Suppressor macrophage treated with lipopolysaccharide for 4 hours (primary cell): ENCODE measurements at regions not wholly inside any gene's neighbourhood (a gene's known extent, or its start where the extent isn't known, plus 50 kb on each side); places are given as distances from the start of the nearest gene placed in this dataset.

Experiments
- DNase-seq: peaks from one replicate; pipeline ENCODE4 v3.0.0-alpha.2; 2020

DNA sequence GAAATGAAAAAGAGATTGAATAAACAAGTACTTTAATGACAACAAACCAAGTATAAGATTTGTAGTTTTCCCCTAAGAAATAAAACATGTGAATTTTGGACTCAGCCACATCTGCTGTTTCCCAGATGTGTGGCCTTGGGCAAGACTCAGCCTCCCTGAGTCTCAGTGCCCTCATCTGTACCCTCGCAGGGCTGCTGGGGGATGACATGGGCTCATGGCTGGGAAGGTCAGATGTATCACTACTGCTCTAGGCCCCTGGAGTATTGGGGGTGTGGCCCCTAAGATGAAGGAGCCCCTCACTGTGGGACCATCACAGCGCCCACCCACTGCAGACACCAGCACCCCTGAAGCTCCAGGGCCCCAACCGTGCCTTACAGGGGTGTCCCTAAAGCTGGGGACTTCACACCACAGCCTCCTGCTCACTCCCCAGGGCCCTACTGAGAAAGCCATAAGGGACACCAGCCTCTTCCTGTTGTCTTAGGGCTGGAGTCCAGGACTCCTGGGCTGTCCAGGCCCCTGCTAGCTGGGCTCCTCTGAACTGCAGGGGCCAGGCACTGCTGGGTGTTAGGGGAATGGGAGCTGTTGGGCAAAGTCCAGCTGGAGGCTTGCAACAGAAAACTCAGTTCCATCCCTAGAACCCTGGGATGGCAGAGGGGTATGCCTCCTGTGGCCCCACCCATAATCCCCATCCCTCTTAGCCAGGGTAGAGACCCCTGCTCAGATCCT, 104.0 kb upstream of the WNT4 start:
- no peak for DNase-seq

DNA sequence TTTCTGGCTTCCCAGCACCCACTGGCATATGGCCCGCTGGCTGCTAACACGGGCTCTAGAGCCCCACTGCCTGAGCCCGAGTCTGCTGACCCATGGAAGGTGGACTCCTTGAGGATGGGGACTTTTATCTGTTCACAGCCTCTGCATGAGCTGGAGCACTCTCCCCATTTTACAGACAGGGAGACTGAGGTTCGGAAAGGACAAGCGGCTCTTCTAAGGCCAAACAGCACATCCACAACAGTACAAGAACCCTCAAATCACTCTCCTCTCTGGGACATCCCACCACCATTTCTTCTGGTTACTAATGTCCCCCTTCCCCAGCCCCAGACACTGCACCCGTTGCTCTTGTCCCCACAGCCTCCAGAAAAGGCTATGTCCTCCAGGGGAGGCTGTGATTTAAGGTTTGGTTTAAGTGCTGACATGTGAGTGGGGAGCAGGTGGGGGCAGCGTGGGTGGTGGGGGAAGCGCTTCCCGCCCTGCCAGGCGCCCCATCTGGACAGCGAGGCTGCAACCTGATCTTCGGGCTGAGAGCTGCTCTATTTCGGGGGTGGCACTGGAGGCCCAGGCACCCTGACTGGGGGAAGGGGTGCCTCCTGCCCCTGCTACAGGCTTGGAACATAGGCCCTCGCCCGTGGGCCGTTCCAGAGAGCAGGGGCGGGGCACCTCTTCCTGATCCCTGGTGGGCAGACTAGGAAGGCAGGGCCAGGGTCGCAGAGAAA, 104.8 kb upstream of the WNT4 start:
- DNase-seq, result no peak

DNA sequence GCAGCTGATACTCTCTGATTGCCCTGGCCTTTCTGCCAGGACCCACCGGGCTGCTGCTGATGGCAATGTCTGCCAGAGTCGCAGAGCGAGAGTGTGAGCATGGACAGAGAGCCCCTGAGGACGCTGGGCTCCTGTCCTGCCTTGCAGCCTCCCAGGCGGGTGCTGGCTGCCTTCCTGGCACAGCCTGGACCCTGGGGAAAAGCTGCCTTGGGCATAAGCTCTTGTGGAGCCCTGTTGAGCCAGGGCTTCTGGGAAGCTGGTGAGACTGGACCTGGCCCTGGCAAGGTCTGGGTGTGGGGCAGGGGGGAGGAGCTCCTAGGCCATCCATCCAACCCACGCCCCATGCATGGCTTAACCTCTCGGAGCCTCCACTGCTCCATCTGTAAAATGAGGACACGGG, 105.8 kb upstream of the WNT4 start:
- no peak for DNase-seq

DNA sequence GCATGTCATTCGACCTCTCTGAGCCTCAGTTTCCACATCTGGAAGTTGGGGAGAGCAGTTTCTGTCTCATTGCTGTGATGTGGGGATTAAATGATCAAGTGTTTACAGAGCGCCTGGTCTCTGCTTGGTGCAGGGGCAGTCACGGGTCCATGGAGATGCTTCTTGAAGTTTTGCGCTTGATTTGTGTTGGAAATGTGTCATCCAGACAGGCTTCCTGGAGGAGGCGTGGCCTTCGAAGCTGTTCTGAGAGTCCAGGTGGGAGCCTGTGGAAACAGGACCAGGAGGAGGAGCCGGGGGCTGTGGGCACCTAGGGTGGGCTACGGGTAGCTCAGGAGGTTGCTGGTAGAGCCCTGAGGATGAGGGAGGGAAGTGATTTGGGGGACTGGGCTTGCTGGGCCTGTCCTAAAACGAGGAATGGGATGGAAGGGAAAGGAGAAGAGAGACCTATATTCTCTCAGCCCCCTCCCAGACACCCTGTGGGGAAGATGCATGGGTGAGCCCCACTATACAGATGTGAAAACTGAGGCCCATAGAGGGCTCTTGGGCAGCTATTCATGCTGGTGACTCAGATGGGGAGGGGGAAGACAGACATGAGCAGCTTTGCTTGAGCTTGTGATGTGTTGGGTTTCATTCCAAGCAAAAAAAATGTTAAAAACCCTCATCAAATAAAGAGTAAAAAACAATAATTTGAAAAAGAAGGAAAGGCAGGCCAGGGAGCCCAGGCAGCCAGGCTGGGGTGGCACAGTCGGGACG, 107.2 kb upstream of the WNT4 start:
- DNase-seq, result no peak

DNA sequence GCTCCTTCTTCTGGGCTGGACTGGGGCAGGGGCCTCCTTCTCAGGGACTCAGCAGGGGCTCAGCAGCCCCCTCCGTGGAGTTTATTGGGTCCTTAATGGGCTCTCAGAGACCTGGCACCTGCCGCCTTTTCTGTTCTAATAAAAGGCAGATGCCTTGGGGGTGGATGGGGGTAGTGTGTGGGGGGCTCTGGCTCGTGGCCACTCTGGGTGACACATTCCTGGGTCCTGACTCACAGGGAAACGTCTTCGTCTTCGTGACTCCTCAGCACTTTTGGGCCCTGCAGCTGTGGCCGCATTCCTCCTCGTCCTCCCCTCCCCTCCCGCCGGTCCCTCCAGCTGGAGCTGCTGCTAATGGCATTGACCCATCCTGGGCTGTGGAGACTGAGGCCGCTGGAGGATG, 107.8 kb upstream of the WNT4 start:
- DNase-seq, result no peak

DNA sequence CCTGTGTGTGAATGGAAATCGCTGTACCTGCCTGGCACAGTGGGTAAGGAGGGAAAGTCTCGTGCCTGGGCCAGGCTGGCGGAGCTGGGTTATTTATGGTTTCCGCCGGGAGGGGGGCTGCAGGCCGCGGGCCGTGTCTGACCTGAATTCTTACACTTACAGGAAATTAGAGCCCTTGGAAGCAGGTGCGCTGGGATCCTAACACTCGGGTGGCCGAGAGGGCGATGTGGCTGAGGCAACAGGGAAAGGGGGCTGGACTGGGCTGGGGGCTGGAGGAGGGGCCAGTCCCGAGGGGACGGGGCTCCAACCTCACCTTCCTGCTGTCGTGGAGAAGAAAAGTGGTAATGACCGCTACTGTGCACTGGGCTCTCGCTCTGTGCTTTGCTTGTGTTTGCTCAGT, 109.4 kb upstream of the WNT4 start:
- DNase-seq, result no peak

DNA sequence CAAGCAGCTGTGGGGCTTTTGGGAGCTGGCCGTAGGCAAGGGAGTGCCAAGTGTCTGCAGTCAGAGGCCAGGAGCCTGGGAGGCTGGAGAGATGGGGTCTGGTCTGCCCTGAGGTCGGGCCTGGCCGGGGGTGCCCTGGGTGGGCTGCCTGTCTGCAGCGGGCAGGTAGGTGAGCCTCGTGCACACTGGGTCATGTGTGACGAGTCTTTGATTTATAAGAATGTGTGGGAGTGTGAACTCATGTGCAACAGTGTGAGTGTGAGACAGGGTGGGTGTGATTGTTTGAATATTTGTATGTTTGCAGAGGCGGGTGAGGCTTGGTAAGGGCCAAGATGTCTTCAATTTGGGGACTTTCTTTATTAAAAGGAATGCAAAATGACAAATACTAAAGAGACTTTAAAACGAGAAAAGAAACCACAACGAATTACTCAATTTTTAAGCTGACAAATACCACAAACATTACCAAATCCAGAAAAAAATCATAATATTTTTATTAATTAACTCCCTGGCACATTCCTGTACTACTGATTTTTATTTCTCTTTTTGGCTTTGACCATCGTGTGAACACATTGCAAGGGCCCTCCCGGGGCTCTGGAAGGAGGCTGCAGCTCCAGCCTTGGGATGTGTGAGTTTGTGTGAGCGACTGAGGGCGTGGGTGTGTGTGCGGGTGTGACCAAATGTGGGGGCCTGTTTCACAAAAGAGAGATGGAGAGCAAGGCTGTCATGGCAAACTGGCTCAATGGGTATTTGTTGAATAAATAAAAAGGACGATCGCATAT, 110.3 kb upstream of the WNT4 start:
- DNase-seq, result no peak

DNA sequence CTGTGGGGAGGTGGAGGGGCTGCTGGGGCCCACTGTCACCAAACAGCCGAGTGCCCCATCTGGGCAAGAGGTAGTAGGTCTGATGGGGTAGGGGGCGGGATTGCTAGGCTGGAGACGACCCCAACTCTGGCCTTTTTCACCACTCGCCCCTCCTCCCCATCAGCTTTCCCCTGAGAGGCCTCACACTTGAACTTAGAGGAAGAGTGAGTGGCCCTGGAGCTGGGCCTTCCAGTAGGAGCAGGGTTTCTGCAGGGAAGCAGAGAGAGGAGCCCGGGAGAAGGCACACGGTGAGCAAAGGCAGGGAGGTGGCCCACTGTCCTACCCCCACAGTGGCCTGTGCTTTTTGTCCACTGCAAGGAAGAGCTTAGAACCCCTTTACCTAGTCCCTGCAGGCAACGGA, 111.9 kb upstream of the WNT4 start:
- no peak for DNase-seq

DNA sequence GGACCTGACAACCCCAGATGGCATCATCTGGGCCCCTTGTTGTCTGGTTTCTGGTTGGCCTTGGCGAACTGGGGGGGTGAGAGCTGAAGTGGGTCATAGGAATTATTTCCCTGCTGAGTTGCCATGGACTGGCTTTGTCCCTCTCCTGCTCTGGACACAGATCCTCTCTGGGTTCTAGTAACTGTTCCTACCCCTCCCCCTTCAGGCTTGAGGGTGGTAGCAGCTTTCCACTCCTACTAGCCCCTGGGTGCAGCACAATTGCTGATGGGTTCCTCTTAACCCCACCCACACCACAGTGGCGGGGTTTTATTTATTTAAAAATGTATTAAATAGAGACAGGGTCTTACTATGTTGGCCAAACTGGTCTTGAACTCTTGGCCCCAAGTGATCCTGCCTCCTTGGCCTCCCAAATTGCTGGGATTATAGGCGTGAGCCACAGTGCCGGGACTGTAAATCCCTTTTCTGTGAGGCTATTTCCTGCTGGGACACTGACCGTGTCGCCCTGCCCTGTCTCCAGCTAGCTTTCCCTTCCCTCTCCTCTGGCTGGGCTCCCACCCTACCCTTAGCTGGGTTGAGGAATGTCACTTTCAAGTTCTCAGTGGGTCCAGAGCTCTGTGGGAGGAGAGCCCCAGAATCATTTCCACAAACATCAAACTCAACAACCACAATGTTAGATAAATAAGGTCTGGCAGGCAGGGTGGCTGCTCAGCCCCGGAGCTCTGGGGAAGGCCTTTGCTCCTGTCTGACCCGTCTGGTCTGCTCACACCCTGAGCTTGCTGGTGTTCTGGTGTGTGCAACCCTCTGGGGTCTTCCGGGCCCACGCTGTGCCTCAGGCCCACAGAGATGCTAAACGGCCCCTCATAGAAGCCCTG, 112.7 kb upstream of the WNT4 start:
- DNase-seq, result no peak

DNA sequence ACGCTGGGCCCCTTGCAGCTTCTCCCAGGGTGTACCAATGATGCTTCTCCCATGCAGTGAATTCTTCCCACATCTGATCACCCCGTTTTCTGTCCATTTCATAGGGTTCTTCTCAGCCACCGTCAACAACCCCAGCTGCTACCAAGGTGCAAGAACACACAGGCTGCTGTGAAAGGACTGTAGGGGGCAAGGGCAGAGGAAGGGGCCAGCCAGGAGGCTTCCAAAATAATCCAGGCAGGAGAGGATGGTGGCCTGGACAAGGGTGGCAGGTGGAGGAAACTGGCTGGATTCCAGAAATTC, 113.3 kb upstream of the WNT4 start:
- no peak for DNase-seq

DNA sequence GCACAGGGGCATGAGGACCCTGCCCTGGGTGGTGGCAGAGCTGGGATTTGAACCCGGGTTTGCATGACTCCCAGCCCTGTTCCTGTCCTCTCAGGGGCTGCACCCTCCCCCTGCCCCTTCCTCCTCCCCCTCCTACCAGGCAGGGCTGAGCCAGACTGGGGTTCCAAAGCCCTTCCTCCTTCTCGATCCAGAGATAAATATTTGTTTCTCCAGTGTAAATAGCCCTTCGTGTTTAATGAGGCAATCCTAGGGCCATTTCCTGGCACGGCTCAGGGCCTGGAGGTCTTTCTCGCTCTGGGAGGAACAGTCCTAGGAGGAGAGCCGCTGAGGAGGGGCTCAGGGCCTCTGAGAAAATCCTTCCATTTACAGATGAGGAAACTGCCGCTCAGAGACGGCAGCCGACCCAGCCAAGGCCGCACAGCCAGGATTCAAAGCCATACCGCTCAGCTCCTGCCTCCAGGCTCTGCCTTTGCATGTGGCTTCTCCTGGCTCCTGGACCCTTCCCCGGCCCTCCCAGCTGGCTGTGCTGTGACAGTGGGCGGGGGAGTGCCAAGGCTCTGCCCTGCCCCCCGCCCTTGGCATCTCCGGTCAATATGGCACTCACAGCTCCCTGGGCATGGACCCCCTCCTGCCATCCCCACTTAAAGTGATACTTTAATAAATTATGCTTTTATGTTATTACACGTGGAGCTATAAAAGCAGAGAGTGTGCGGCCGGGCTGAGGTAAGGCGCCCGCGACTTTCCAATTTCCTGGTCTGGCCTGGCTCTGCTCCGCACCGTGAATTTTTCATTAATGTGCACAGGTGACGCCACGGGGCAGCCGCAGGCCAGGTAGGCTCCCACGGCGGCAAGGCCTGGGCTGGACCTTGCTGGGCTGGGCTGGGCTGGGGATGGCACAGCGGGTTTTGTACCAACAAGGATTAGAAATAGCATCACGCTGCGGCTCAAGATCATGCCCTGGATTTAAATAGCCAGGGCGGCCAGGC, 114.7 kb upstream of the WNT4 start:
- no peak for DNase-seq

DNA sequence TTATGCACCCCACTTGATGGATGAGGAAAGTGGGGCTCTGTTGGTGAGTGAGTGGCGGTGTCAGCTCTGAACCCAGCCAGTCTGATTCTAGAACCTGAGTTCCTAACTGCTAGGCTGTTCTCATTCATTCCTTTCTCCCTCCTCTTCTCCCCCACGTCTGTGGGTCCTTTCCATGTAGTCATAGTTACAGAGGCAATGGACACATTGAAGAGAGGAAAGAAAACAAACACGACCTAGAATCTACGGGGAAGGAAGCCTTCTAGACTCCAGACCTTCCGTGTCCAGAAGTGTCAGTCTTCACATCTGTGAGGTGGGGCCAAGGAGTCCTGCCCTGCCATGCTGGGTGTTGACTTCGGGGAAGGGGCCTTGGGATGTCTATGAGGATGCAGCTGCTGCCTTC, 115.8 kb upstream of the WNT4 start:
- DNase-seq, result no peak

DNA sequence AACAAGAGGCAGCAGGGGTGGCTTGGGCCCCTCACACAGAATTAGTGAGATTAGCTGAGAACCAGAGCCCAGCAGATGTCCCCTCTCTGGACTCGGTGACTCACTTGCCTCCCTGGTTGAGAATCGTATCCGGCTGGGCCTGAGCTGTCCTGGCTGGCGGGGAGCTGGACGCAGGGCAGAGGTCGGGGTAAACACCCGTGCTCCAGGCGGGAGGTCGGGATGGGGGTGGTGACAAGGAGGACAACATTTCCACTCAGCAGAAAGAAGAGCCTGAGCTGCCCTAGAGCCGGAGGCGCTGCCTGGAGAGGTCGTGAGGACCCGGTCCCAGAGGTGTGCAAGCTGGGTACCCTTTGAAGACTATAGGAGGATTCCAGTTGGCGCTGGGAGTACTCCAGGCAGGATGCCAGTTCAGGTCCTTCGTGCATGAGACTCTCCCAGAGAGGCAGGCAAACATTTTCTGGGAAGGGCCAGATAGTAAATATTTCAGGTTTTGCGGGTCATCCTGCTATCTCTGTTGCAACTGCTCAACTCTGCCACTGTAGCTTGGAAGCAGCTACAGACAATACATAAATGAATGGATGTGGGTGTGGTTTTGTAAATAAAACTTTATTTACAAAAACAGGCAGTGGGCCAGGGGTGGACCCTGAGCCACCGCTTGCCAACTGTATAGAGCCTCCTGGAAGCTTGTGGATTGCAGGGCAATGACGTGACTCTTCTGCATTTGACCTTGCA, 116.8 kb upstream of the WNT4 start:
- no peak for DNase-seq

DNA sequence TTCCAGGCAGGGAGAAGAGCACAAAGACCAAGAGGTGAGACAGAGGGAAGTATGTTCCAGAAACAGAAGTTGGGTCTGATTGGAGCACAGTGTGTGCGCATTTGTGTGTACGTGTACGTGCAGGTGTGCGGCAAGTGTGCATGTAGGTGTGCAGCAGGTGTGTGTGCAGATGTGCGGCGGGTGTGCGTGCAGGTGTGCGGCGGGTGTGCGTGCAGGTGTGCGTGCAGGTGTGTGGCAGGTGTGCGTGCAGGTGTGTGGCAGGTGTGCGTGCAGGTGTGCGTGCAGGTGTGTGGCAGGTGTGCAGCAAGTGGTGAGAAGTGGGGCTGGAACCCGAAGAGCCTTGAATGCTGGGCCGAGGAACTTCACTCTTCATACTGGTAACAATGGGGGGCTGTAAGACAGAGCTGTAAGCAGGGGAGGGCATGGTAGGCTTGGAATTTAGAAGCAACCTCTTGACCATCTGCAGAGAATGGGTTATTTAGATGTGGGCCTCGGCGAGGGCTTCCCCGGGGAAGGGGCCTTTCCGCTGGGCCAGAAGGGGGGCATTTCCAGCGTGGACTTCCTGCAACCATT, 118.0 kb upstream of the WNT4 start:
- no peak for DNase-seq

DNA sequence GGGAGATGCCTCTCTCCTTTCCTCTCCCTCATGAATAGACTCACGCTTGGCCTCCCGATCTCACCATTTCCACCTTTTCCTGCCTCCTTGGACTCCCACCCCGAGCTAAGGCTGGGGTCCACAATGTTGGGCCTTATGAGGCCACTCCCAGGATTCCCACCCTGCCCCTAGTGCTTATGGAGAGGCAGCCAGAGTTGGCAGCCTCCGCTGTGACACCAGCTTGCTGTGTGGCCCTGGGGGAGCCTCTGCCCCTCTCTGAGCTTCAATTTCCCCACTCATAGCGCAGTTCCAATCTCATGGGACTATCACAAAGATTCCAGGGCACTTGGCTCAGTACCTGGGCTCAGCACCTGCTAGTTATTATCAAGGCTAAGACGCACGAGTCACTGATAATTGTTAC, 118.7 kb upstream of the WNT4 start:
- DNase-seq, result no peak

DNA sequence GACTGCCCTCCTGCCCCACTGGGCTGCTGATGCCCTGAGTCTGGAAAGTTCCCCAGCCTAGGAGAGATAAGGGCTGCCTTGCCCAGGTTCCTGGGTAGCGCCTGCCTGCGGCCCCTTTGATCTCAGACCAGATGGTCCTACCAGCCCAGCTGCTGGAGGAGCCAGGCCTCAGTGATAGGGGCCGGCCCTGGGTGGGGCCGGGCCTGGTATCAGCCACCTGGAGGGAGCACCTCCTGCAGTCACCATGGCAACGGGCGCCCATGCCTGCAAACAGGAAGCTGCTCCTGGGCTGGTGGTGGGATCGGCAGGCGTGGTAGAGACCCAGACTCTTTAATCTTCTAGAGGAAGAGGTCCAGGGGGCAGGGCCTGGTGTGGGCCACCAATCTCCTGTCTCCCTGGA, 119.7 kb upstream of the WNT4 start:
- no peak for DNase-seq

DNA sequence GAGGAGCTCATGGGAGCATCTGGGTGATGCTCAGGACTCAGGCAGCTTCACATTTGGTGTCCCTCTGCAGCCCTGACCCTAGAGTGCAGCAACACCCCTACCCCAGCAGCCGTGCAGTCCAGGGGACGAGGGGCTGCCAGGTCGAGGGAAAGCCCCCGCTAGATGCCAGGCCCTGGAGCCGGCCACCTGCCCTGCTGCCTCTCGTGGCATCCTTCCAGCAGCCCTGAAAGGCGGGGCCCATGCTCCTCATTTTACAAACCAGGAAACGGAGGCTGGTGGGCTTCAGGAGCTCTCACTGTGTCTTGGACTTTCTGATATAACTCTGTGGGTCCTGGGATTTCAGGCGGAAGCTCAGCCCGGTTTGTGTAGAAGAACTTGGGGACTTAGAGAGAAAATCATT, 120.5 kb upstream of the WNT4 start:
- DNase-seq, result no peak

DNA sequence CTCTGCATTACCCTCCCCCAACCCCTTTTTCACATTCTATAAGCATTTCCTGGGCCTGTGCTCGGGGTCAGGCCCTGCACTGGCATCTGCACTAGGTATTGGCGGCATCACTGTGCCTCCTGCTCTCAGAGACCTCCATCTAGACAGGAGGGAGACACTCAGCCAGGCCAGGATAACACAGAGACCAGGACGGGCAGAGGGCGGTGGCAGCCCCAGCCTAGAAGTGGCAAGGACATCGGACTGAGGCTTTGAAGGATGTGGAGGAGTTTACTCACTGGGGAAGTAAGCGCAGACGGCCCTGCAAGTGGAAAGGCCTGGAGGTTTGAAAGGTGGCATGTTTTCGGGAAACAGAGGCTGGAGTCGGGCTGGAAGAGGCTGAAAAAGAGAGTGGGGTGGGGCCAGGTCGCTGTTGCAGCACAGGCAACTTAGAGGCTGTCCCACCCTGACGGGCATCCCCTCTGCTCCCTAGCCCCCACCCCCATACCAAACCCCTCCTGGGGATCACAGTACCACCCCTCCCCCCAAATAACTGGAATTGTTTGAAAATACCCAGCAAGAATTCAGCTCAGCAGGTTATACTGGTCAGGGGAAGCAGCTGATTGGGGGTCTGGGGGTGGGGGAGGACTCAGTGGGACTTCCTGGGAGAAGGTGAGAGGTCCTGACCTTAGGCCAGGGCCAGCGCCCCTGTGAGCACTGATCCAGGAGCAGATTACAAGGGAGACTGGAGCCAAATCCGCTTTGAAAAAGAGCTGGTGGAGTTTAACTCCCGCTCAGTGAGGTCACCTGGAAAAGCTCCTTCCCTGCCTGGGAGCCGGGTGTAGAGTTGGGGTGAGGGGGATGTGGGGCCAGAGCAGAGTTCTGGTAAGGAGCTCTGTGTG, 121.8 kb upstream of the WNT4 start:
- no peak for DNase-seq

DNA sequence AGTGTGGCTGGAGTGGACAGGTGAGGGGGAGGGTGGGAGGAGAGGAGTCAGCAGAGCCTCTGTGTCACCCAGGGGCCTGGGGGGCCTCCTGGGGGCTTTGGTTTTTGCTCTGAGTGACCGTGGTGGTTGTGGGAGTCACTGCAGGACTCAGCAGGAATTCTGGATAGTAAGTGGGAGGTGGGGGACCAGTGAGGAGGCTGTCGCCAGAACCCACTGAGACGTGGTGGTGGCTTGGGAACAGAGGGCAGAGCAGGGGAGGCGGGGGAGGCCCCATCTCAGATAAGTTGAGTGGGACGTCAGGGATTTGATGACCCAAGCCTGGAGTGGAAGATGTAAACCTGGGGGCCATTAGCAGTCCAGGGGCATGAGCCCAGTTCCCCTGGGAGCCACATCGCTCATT, 123.2 kb upstream of the WNT4 start:
- DNase-seq, result no peak
